ENCODE measurements at regions not wholly inside any gene's neighbourhood (a gene's known extent, or its start where the extent isn't known, plus 50 kb on each side); places are given as distances from the start of the nearest gene placed in this dataset.
A peak's percentile ranks its signal among the peaks of the same experiment; 100 is the strongest.

DNA sequence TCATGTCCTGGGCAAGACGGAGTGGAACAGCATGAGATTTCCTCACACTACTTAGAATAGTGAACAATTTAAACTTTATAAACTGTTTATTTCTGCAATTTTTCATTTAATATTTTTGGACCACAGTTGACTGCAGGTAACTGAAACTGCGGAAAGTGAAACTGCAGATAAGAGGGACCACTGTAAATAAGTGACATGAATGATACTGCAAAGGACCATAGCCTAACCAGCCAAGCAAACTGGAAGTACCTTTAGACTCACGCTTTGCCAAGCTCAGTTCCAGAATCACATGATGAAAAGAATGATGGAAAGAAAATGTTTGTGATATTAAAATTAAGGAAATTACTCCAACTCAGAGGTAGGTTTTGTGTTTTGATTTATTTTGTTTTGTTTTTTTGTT lies 94.6 kb upstream of the ITGA4 start:
- TF ChIP-seq, protein P1, sequence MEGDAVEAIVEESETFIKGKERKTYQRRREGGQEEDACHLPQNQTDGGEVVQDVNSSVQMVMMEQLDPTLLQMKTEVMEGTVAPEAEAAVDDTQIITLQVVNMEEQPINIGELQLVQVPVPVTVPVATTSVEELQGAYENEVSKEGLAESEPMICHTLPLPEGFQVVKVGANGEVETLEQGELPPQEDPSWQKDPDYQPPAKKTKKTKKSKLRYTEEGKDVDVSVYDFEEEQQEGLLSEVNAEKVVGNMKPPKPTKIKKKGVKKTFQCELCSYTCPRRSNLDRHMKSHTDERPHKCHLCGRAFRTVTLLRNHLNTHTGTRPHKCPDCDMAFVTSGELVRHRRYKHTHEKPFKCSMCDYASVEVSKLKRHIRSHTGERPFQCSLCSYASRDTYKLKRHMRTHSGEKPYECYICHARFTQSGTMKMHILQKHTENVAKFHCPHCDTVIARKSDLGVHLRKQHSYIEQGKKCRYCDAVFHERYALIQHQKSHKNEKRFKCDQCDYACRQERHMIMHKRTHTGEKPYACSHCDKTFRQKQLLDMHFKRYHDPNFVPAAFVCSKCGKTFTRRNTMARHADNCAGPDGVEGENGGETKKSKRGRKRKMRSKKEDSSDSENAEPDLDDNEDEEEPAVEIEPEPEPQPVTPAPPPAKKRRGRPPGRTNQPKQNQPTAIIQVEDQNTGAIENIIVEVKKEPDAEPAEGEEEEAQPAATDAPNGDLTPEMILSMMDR (IDR thresholded peaks at IDR 0.05; ENCODE audit: insufficient read depth, low read length), result no peak
- H3K4me3 ChIP-seq (ENCODE audit: low read depth, low read length), result no peak overlapping the region
- no peak for DNase-seq (ENCODE audit: low read depth)

DNA sequence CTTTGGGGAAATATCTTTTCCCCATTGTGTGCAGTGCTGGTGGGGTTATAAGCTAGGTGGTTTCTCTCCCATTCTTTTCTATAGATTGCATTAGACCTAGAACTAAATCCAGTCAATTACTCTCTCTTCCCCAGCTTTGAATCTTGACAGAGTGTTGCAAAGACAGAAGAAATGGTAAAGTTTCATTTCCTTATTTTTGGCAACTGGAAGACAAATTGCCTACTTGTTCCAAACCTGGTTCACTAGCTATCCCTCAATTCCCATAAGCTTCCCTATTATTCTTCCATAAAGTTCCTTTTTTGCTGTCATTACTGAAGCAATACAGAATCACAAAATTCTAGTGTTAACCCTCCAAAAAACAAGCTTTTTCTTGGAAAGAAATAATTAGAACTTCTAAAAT lies 94.0 kb upstream of the ITGA4 start:
- TF ChIP-seq, protein P1 (IDR thresholded peaks at IDR 0.05; ENCODE audit: insufficient read depth, low read length), result no peak
- no peak for DNase-seq (ENCODE audit: low read depth)
- H3K4me3 ChIP-seq (ENCODE audit: low read depth, low read length), result no peak overlapping the region

DNA sequence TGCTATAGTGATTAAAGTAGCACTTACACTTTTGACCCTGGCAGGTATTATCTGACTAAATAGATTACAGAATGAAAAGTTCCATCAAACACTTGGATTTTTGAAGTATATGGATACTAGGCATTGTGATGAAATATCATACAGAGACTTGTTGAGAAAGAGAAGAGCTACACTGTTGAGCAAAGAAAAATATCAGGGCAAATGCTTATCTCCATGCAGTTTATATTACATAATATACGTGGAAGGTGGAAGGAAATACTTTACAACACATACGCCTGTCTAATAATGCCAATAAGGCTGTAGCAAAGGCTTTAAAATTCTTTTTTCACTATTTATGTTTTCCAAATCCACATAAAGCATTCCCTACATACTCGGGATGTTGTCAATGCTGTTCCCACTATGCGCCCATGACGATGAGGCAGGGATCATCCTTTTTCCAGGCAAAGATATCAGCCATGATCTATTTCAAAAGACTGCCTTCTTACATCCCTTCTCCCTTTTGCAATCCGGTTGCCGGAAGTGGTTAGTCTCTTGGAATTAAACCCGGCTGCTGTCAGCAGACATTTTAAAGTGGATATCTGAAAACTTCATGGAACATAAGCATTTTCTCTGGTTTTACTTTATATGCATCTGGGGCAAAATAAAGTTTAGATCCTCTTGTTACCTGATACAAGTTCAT lies 92.6 kb upstream of the ITGA4 start:
- no peak overlapping the region for H3K4me3 ChIP-seq (ENCODE audit: low read depth, low read length)
- DNase-seq (ENCODE audit: low read depth), result peak; percentile 49
- TF ChIP-seq, protein P1 (IDR thresholded peaks at IDR 0.05; ENCODE audit: insufficient read depth, low read length), result no peak

DNA sequence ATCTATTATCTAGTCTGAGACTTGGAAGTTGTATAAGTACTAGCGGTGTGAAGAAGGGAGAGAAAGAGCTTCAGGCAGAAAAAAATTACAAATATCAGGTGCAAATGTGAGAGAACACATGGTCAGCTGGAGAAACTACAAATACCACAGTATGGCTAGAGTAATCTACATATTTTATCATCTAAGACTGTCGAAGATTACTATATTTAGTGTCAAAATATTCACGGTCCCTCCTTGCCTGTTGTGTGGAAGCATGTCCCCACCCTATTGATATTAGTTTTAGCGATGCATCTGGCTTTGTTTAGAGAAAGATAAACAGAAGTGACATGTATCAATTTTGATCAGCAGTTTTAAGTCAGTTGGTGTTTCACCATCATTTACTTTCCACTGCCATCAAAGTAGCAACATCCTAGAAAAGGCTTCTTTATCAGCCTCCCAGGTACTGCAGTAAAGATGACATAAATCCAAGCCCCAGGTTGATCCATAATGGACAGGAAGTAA lies 90.5 kb upstream of the ITGA4 start:
- no peak overlapping the region for H3K4me3 ChIP-seq (ENCODE audit: low read depth, low read length)
- DNase-seq (ENCODE audit: low read depth), result no peak
- TF ChIP-seq, protein P1 (IDR thresholded peaks at IDR 0.05; ENCODE audit: insufficient read depth, low read length), result no peak

DNA sequence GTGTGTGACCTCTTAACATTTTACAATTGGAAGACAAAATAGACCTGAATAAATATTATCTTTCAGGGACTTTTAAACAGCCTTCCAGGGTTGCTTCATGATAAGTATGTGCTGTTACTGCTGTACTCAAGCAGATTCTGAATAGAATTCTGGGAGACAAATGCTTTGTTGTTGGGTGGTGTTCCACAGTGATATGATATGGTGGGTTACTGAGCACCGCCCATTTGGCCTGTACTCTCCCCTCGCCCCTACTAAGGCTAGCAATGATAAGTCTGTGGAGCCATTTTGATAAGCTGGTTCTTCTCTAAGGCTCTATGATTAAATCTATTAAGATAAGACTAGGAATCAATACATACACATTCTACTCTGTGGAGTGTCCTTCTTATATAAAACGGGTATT lies 89.8 kb upstream of the ITGA4 start:
- no peak for DNase-seq (ENCODE audit: low read depth)
- H3K4me3 ChIP-seq (ENCODE audit: low read depth, low read length), result no peak overlapping the region
- TF ChIP-seq, protein P1 (IDR thresholded peaks at IDR 0.05; ENCODE audit: insufficient read depth, low read length), result no peak

DNA sequence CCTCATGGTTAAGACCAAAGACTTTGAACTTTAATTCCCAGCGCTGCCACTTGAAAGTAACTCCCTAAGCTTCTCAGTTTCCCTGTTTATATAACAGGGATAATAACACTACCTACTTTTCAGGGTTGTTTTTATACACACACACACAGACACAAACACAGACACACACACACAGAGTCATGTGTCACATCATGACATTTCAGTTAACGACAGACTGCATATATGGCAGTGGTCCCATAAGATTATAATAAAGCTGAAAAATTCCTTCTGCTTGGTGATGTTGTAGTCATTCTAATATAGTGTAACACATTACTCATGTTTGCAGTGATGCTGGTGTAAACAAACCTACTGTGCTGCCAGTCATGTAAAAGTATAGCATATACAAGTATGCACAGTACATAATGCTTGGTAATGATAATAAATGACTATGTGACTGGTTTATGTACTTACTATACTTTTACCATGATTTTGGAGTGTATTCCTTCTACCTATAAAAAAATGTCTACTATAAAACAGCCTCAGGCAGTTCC lies 89.2 kb upstream of the ITGA4 start:
- no peak for DNase-seq (ENCODE audit: low read depth)
- TF ChIP-seq, protein P1 (IDR thresholded peaks at IDR 0.05; ENCODE audit: insufficient read depth, low read length), result no peak
- no peak overlapping the region for H3K4me3 ChIP-seq (ENCODE audit: low read depth, low read length)
